Head of caudate nucleus (tissue), 42 donors: ENCODE measurements at regions not wholly inside any gene's neighbourhood (a gene's known extent, or its start where the extent isn't known, plus 50 kb on each side); places are given as distances from the start of the nearest gene placed in this dataset.

ENCODE experiments used
- DNase-seq, 42 donors: peaks; one replicate each; pipeline versions ENCODE4 v3.0.0 to v3.0.0-alpha.2; 2020 to 2021; ENCODE audit warnings: mixed read lengths in 7 of 42
- intact Hi-C: fragments of 100-400 bp; cut with DNase I; formaldehyde crosslinking; loops from one replicate; pipeline ENCODE4 v1.15.0; 2022

DNA sequence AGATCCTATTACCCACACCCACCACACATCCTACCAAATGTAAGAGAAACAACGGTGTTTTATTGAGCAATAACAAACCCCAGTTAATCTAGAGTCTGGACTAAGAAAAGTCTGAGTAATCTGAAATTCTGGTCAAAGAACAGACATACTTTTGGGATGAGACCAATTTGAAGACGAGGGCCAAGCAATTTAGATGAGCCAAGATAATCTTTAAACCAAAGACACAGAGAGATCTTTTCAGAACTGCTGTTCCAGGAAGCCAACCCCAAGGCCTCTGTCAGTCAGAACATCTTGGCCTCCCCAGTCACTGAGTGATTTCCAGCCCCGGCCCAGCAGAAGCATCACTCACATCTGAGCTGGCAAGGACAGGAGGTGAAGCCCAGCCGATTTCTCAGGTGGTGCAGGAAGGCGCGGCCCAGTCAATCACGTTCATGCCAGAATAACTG, 118.5 kb upstream of the SYNDIG1 start:
- DNase-seq = no peak

DNA sequence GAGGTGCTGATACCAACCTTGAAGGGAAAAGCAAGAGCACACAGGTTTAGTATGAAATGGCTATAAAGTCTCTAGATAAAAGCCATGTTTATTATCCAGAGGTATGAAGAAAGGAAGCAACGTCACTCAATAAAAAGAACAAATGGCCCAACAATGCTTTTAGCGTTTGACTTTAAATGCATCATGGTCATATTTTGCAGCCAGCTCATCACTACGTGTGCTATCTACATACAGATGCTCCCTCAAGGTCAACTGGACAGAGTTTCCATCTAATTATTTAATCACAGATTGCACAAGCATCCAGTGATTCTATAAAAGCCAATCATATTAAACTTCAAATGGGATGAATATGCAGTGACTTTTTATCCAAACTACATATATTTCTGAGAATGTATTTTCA, 127.6 kb upstream of the SYNDIG1 start:
- DNase-seq = no peak

More for the DNA sequence above, 118.5 kb upstream of the SYNDIG1 start:
- intact Hi-C loops = loop anchor here (10.0 kb wide), 1 partner anchor 104 kb away; no protein-coding TSS in a partner anchor

DNA sequence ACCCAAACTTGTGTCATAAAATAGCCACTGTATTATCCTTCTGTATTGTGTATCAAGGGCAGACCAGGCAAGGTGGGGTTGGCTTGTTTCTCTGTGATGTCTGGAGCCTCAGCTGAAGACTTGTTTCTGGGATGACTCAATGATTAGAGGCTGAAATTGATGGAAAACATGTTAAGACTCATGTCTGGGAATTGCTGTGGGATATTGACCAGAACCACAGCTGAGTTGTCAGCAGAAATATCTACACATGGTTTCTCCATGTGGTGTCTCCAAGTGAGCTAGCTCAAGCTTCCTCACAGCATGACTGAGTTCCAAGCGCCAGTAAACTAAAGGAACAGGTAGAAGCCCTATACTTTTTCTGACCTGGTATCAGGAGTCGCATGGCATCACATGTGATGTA, 128.5 kb upstream of the SYNDIG1 start:
- no peak for DNase-seq
- intact Hi-C loops = no loop called here

More for the DNA sequence above, 127.6 kb upstream of the SYNDIG1 start:
- intact Hi-C loops = no loop called here

DNA sequence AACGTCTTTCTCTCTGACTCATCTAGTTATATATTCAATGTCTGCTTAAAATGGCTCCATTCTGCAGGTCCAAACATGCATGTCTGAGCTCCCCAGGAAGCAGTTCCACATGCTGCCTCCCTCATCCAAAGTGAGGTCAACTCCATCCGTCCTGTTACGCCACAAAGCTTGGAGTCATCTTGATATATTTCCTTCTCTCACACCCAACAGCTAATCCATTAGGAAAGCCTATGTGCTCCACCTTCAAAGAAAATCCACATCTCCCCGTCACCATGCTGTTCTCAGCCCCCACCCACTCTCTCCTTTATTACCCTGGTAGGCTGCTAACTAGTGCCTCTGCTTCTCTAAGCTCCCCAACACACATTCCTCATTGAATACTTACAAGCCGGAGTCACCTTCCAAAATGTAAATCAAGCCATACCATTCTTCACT, 130.2 kb upstream of the SYNDIG1 start:
- intact Hi-C loops = no loop called here
- no peak for DNase-seq

DNA sequence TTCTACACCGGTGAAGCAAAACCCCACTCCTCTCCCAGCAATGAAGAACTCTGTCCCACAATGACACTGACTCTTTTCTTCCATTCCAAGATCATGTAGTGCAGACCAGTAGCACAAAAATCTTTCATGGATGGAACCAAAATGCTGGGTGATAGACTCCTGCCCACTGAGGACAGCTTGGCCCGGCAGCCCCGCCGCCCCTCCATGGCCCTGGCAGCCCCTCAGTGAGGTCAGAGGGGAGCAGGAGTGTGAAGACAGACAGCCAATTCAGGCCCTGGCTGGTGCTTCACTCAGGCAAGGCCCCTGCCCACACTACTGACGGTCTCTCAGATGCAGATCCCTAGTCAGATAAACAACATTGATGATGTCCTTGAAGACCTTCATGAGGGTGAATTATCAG, 131.9 kb upstream of the SYNDIG1 start:
- DNase-seq = no peak
- intact Hi-C loops = no loop called here

DNA sequence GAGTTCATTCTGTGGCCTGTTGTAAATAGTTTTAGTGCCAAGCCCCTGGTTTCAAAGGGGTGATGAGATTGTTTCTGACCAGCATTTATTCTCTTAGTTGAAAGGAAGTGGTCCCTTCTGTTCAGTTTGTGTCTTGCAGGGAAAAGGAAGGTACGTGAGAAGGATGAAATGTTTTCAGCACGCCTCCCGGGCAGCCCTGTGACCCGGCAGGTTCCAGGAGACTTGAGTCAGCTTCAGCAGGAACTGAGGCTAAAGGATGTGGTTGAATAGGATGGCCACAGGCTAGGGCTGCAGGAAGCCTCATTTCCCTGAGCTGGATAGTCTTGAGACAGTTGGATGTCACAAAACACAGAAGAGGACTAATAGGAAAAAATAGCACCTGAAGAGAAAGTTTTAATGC, 132.4 kb upstream of the SYNDIG1 start:
- no peak for DNase-seq
- intact Hi-C loops = no loop called here

DNA sequence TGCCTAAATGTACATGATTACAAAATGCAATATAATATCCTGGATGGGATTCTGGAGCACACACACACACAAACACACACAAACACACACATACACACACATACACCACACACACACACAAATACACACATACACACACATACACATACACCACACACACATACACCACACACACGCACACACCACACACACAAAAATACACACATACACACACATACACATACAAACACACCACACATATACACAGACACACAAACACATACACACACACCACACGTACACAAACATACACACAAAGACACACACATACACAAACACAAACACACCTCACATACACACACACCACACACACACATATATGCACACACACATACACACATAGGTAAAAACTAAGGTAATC, 134.6 kb upstream of the SYNDIG1 start:
- DNase-seq = no peak
- intact Hi-C loops = no loop called here

DNA sequence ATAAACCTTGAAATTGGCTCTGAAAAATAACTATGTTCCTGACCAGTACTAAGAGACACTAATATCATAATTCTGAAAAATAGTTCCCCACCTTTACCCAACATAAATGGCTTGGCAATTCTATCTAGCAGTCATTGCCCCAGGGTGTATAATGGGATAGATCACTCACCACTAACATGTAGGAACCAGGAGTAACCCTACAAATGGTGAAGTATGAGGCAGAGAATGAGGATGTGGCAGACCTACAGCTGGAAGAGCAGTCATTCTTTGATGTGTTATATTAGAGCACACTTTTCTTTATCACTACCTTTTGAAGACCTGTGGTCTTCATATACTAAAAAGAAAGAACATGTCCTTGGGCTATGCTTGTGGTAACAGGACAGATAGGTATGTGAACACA, 136.5 kb upstream of the SYNDIG1 start:
- DNase-seq = no peak
- intact Hi-C loops = no loop called here

DNA sequence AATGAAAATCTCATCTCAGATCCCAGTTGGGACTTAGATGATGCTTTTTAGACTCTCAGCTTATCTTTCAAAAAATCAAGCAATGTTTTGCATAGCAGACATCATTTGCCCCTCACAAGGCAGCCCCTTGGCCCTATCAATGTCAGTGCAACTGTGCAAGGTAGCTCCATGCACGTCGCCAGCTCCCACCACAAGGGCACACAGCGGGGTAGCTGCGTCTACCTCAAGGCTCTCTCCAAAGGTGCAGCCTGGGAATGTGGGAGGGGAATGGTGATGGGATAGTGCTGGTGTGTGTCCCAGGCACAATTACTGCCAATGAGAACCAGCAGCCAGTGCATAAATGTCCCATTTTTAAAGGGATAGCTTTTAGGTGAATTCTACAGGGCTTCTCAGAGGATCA, 137.5 kb upstream of the SYNDIG1 start:
- intact Hi-C loops = no loop called here
- DNase-seq = no peak

DNA sequence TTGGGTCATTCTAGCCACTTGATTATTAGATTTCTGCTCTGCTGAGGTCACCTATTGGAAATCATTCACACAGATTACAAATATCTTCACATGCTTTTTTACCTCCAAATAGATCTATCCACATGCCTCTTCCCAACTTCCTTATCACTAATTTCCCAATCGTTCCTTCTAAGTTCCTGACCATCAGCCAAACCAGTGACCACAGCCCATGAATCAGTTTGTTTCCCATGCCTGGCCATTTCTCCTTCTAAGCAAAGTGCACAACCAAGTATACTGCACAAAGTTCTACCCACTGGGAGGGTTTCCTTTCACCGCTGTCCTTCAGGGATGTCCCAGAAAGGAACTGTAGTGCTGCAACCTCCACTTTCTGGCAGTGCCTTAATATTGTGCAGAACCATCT, 140.5 kb upstream of the SYNDIG1 start:
- intact Hi-C loops = no loop called here
- DNase-seq = no peak

DNA sequence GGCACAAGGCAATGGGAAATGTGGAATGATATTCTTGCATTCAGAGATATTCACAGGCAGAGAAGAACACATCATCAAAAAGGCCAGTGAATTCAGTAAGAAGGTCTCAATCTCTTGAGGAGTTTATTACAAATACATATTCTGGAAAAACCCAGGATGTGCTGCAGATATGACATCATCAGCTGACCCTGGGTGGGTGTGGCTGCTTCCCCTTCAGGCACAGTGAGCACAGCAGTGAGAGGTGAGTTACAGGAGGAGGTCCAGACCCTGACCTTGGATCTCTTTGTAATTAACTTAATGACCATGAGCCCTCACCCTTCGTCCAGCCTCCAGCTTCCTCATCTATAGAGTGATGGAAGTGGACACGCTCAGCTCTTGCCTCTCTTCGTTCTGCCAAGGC, 147.5 kb upstream of the SYNDIG1 start:
- intact Hi-C loops = no loop called here
- DNase-seq = no peak

DNA sequence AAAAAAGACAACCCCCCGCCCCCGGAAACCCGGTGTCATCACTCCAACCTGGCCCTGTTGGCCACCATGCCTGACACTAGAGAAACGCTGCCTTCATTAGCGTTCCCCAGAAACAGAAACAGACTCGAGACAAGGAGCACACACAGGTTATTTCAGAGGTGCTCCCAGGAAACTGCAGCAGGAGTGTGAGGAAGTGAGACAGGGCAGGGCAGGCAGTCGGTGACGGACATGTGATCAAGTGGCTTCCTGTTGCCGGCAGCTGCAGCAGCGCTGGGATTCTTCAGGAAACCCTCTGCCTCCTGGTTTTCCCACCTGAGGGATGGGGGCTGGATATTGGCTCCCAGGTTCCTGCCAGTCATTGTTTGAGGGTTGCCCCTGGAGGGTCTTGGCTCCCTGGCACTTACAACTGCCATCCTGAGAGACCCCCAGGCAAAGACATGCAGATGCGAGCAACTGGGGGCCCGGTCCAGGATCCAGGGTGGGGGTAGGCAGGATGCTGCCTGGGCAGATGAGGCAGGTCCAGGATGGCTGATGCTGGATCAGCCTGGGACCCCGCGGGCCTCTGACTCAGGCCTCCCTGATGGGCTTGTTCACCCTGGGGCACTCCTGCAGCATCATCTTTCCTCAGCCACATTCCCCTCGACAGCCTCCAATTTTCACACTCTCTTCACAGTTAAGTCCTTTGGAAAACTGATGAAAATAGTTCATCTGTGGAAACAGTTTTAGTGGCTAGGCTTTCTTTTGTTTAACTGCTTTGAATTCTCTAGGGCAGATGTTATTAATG, 150.7 kb upstream of the SYNDIG1 start:
- intact Hi-C loops = no loop called here
- no peak for DNase-seq

DNA sequence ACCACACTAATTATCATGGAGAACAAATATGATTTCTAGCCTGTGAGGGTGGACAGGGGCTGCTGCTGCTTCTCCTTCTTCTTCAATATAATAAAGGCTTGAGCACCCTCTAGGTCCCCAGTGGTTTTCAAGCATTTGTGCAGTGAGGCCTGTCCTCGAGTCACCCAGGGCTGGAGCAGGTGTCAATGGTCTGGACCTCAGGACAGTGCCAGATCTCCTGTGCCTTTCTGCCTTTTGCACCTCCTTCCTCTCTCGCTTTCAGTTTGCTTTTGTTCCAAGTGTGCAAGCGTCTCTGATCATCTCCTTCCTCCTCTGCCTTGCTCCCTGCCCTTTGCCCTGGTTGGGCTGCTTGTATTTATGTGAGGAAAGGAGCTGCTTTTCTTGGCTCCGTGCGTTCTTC, 152.2 kb upstream of the SYNDIG1 start:
- intact Hi-C loops = no loop called here
- no peak for DNase-seq

DNA sequence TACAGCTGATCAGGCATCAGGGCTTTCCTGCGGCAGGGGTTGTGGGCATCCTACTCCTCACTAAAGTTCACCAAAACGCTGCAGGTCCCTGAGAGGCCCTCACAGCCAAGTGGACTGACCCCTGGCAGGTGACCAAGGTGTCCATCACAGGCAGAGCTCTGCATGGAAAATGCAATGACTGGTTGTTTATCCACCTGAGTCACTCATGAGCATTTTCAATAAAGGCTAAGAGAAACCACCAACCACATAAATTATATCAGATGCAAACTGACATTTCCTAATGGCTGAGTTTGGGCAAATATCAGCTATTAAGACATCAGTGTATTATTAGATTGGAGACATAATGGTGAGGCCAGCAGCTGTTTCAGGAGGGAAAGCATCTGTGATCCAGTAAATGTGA, 152.7 kb upstream of the SYNDIG1 start:
- intact Hi-C loops = no loop called here
- DNase-seq = no peak

DNA sequence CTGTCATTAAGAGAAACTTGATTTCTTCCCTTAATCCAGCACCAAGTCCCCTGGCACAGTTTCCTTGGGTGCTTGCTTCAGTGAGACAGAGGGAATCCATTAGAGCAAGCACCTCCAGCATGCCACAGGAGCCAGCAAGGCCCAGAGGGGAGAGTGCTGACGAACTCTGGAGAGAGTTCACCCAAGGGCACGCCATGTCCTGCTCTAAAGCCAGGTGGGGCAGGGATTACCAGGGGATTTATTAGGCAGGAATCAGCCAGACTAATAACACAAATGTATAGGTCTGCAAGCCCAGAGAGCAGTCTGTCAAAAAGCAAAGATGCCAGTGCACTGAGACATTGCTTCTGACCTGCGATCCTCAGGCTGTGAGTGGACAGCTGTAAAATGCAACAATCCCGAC, 155.4 kb upstream of the SYNDIG1 start:
- intact Hi-C loops = no loop called here
- DNase-seq = no peak

DNA sequence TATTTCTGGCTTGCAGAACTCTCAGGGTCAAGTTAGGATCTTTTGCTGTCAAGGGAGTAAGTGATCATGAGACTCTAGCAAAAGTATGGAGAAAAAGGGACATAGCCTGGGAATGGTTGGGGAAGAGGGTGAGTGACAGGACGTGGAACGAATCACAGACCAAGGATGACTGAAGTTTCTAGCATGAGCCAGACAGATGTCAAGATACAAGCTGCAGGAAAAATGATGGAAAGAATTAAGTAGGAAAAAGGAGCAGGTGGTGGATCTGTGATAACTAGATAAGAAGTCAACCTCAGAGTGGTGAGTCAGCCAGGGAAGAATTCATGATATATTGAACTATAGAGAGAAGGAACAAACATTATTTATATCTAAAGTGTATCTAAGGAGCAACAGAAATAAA, 159.8 kb upstream of the SYNDIG1 start:
- intact Hi-C loops = no loop called here
- DNase-seq = no peak

DNA sequence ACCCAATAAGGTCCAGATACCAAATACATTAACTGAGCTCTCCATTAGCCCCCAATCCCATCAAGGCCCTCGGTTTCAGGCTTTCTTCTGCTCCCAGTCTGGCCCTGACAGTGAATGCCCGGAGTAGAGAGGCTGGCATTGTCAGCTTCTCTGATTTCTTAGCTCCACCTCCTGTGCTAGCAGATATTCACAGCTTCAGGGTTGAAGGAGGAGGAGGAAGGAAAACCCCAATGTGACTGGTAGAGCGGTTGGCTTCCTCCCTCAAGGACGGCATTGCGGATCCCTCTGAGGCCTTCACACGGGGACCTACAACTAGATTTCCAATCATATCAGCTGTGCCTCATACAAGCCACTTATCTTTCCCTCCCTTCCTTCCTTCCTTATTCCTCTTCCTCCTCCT, 164.1 kb upstream of the SYNDIG1 start:
- DNase-seq = peak in 5 of 42 donors; percentile 4 to 33 (median 12)
- intact Hi-C loops = no loop called here

DNA sequence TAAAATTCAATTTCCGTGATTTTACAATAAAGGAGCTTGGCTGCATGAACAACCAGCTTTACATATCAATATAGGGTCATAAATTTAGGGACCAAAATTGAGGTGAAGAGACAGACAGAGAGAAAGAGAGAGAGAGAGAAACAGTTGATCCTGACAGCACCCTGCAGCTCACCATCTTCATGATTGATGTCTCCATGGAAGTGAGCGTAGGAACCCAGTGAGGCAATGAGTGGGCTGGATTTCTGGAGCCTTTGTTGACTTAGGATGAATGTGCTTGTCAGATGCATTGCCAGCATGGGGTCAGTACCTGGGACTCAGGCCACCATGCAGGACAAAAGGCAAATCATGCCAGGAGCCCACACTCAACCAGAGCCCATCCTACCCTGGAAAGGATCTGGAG, 165.1 kb upstream of the SYNDIG1 start:
- intact Hi-C loops = loop anchor here (5.0 kb wide), 1 partner anchor 478 kb away; no protein-coding TSS in a partner anchor
- DNase-seq = no peak

DNA sequence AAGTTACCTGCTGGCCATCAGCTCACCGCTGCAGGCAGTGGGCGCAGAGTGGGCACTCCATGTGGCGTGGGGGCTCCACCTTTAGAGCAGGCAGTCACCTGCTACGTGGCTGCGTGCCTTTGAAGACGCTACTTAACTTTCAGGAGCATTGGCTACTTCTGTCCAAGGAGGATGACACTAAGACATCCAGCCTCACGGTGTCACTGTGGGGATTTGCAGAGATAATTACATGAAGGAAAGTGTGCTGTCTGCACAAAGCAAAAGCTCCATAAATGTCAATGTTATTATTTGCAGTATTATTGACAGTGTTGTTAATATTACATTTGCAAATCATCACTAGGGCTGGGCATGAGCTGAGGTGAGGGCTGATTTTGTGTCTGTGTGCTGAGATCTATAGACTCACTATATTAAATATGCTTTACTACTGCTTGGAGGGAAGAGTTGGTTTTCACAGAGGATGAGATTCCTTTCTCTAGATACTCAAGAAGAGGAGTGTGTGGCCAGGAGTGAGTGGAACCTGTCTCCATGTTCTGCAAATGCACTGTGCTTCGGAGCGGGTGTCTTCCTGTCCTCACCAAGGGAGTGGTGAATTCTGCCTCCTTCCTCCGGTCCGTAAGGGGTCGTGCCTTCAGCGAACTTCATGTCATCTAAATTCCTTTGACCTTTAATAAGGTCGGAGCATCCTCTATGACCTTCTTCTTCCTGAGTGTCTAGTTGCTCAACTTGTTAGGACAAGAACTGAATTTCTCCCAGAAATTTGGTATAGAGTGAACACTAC, 165.8 kb upstream of the SYNDIG1 start:
- peak in 34 of 42 donors; percentile 18 to 78 (median 54) for DNase-seq

DNA sequence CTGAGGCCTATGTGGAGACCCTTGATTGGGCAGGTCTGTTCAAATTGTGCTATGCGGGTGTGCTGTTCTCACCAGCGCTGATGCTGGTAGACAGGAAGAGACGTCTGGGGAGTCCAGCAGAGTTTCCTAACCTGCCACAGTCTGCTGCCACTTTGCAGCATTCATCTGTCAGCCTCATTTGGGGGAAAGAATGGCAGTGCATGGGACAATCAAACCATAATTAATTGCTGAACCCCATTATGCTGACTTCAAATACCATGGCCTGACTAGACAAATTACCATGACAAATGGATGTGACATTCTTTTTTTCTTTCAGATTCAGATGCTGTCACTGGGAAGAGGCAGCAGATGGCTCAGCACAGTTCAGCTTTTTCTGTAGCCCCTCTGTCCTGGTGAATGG, 171.4 kb upstream of the SYNDIG1 start:
- no peak for DNase-seq
- intact Hi-C loops = no loop called here

More for the DNA sequence above, 165.8 kb upstream of the SYNDIG1 start:
- intact Hi-C loops = loop anchor here (5.0 kb wide), 1 partner anchor 479 kb away; no protein-coding TSS in a partner anchor
